ENCODE measurements at regions not wholly inside any gene's neighbourhood (a gene's known extent, or its start where the extent isn't known, plus 50 kb on each side); places are given as distances from the start of the nearest gene placed in this dataset.

- TF ChIP-seq CTCF (IDR thresholded peaks at IDR 0.05), result no peak
- TF ChIP-seq POLR2A (IDR thresholded peaks at IDR 0.05), result no peak
Observed at GRCh38 chr12:9326085-9326484, 117.9 kb upstream of the PZP start.
